ENCODE measurements at regions not wholly inside any gene's neighbourhood (a gene's known extent, or its start where the extent isn't known, plus 50 kb on each side); places are given as distances from the start of the nearest gene placed in this dataset.

DNA sequence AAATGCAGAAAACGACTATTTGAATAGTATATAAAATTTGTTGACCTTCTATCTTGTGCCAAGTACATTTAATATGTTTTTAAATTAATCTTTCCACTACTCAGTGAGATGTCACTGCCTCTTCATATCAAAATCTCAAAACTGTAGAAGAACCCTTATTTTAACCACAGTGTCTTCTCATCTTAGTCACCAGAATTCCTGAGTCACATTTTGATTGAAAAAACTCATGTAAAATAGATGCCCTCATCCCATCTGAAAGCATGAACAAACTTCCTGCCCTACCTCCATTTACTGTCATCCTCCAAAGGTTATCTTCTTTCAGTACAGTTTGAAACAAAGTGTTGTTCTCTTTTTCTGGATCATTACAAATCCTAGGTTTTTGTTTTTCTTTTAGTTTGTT is 1215.4 kb downstream of the PCDH9 start:
- TF ChIP-seq EZH2phosphoT487 (conservative IDR thresholded peaks at IDR 0.05; ENCODE audit: low read length), result no peak
- TF ChIP-seq, protein P1, sequence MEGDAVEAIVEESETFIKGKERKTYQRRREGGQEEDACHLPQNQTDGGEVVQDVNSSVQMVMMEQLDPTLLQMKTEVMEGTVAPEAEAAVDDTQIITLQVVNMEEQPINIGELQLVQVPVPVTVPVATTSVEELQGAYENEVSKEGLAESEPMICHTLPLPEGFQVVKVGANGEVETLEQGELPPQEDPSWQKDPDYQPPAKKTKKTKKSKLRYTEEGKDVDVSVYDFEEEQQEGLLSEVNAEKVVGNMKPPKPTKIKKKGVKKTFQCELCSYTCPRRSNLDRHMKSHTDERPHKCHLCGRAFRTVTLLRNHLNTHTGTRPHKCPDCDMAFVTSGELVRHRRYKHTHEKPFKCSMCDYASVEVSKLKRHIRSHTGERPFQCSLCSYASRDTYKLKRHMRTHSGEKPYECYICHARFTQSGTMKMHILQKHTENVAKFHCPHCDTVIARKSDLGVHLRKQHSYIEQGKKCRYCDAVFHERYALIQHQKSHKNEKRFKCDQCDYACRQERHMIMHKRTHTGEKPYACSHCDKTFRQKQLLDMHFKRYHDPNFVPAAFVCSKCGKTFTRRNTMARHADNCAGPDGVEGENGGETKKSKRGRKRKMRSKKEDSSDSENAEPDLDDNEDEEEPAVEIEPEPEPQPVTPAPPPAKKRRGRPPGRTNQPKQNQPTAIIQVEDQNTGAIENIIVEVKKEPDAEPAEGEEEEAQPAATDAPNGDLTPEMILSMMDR (IDR thresholded peaks at IDR 0.05; ENCODE audit: insufficient read depth, low read length, poor library complexity, severe bottlenecking), result no peak

All from SU-DHL-6 (cell line).